CD4-positive, alpha-beta T cell treated with Interleukin-17A for 1 hour (primary cell): ENCODE measurements at regions not wholly inside any gene's neighbourhood (a gene's known extent, or its start where the extent isn't known, plus 50 kb on each side); places are given as distances from the start of the nearest gene placed in this dataset.

Experiments
- DNase-seq: peaks from one replicate; pipeline ENCODE4 v3.0.0-alpha.2; 2020

DNA sequence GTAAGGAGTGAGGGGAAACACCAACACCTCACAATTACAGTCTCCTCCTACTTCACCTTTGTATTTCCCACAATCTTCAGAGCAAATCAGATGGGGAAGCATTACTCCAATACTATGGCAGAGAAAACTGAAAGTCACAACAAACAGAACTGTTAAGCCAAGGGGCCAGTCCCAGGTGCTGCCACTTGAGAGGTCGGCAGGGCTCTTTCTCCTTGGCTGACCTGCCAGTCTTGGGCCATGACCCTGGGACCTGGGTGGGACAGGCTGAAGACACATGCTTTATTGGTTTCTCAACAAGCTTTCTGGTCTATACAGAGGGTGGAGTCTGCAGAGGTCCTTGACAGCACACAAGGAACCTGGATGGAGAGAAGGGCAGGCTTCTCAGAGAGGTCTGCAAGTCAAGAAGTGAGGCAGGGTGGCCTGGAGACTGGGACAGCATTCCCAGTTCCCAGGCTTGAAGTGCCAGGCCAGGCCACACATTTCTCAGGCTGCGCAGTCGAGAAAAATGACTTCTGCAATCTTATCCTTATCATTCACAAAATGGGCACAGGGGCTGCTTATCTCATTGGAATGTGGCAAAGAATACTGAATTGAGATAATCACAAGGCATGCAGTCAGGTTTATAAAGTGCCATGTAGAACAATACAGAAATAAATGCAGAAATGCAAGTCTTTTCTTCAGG, 301.0 kb downstream of the CXCL12 start:
- DNase-seq: no peak

DNA sequence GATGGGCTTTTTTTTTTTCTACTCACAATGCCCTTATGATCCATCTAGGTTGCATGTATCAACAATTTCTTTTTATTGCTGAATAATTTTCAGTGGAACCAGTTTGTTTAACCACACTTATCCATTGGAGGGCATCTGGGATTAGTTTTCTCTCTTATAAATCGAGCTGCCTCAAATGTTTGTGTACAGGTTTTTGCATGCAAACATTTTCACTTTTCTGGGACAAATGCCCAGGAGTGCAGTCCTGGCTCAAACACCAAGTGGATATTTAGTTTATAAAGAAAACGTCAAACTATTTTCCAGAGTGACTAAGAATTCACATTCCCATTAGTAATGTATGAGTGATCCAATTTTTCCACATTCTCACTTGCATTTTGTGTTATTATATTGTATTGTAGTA, 313.4 kb downstream of the CXCL12 start:
- no peak for DNase-seq

DNA sequence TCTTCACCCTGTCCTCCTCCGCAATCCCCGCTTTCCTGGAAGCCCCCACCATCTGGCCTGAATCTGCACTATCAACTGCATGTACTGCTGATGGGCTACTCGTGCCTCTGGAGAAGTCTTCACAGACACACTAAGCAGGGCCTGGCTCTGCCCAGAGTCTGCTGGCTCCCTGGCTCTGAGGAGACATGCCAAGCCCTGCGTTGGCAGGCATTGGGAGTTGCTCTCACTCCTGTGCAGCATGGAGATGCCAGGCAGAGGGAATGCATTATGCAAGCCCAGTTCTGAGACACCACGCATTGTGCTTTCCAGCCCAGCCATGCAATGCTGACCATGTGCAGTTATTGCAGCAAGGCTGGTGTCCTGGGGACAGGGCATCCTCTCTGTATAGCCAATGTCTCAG, 314.6 kb downstream of the CXCL12 start:
- no peak for DNase-seq

DNA sequence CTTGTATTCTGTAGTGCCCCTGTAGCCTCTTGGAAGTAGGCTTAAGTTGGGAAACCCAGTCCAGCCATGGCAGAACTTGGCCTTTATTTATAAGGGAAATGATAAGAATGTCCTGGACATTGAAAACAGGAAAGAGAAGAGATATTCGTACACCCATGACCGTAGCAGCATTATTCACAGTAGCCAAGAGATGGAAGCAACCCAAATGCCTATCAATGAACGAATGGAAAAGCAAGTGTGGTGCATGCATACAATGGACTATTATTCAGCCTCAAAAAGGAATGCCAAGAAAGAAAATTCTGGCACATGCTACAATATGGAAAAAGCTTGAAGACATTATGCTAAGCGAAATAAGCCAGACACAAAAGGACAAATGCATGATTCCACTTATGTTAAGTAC, 315.3 kb downstream of the CXCL12 start:
- DNase-seq: no peak

DNA sequence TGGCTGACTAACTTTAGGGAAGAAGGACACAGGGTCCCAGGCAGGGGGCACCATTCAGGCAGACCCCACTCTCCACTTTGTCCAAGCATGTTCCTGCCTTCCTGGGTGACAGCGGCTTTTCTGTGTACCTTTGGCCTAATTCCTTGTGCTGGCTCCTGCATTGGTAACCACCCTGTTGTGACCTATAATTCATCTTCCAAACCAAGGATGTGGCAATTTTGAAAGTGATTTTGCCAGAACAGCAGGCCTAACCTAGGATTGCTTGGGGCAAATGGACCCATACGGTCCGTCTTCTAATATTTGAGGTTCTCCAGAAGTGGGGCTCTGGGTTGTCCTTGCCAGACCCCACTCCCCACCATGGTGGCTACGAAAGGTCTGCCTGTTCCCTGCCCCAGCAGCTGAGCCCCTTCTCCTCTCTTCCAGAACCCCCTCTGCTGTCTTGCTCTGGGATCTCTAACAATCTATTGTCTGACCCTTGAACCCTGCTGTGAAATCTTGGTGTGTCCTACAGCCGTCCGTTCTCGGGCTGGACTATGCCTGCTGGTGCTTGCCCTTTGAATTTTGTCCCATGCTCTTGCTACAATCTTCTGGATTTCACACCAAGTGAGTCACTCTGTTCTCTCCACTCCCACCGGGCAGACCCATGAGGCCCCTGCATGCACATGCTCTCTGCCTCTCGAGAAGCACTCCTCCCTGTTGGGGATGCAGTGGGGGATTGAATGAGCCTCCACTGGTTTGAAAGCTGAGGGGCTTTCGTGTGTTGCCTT, 316.0 kb downstream of the CXCL12 start:
- no peak for DNase-seq

DNA sequence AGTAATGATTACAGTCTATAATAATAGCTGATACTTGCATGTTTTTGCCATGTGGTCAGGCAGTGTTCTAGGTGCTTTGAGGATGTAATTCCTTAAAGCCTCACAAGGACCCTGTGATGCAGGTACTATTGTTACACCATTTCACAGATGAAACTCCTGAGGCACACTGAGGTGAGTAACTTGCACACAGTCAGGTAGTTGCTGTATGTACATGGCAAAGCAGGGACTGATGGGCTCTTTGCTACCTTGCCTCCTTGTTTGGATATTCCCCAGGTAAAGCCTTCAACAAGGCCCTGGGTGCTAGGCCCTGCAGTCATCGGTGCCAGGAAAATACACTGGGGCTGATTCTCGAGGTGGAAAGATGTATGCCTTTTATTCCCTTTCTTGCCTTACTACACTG, 317.5 kb downstream of the CXCL12 start:
- no peak for DNase-seq

DNA sequence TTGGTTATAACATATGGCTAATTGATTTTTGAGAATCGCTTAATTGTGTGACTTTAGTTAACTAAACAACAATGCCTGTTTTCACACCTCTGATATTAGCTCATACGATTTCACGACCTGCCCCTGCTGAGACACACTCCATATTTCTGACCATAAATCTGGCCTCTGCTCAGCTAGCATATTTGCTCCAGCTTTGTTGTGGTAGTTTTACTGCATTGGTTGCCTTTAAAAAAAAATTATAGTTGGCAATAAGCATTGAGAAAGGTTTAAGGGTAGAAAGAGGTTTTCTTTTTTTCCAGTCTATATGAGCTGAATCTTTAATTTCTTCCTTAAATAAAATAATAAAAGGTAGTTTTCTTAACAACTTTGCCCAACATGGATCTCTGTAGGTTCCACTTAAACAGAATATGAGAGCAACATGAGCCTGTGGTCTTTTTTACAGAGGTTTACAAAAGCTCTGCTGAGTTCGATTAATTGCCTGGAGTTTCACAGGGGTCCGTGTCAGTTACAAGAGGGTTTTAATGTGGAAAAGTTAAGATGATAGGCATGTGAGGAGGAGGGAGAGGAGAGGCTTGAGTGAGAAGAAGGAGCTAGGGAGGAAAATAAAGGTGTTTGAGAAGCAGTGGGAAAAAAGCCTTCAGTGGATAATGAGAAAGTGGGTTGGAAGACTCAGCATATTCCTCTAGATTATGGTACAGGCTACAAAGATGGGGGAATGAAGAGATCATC, 318.2 kb downstream of the CXCL12 start:
- no peak for DNase-seq

DNA sequence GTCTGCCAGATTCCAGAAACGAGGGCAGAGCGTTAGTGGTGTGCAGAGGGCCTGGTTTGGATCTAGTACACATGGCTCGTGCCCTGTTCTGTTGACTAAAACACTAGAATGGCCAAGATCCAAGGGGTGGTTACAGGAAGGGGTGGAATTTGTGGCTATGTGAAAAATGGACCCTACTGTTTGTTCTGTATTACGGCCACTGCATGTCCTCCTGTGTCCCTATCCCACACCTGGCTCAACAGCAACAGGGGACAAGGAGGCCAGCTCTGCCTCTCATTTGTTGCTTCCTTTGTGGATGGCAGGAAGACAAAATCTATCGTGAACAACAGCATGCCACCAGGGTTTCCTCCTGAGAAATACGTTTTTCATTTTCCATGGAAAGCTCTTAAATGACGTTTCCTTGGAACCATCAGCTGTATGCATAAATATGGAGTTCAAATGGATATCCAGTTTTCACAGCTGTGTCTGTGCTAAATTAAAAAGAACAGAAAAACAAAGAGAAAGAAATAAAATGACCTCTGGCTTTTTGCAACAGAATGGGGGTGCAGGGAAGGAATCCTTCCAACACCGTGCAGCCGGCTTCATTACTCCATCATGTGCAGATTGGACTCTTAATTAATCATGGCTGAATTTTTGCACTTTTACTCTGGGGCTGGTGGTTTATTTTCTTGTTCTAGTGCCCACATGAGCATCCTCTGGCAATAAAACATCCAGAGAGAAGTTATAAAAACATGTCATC, 318.9 kb downstream of the CXCL12 start:
- DNase-seq: no peak

DNA sequence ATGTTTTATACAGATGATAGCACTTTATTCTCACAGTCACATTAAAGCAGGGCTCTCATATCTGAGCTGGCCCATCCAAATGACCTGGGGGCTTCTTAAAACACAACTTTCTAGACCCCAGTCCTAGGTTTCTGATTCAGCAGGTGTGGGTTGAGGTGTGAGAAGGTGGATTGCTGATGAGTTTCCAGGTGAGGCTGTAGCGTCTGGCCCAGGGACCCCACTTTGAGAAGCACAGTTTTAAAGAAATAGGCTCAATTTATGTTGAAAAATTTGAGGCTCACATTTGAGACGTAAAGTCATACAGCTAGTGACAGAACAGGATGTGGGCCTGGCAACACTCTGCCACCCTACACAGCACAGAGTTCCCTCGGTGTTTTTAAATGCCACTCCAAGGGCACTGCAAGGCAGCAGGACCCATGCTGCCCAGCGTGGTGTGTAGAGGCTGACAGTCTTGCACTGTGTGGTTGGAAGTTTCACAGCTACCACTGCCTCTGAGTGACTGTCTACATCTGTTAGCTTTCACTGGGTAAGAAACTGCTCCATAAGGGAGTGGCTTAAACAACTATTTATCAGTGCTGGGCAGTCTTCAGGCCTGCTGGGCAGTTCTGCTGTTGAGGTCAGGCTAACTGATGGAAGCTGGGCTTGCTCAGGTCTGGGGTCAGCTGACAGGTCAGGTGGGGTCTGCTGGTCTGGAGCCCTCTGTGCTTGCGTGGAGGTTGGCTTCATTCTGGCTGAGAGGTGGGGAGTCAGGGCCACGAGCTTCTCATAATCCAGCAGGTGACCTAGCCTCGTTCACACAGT, 319.7 kb downstream of the CXCL12 start:
- no peak for DNase-seq

DNA sequence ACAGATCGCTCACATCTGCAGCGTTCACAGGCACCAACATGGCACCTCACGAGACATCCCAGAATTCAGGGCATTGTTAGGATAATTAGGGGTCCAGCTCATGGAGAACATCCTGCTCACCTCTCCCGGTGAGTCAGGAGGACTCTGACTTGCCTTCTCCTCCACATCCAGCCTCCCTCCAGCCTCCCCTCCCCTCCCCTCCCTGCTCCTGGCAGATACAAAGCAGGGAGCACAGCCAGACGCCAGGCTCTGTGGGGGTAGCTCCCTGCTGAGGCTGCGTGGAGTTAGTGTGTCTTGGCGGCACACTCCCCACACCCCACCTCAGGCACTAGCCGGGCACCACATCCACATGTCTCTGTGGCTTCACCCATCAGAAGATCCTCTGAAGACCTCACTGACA, 320.6 kb downstream of the CXCL12 start:
- no peak for DNase-seq

DNA sequence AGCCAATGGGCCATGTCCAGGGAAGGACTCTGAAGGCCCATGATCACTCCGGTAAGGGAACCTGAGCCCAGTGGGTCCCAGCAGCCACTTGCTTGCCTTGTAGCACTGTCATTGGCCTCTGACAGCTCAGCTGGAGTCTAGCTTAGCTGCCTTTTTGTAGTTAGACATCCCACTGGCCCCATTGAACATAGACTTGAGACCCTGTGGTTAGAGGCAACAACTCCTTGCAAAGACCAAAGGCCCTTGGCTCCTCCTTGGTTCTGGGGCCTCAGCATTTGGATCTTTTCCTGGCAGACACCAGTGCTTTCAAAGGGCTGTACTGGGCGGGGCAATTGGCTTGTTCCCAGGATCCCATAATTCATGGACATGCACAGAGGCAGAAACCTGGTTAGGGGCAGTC, 321.2 kb downstream of the CXCL12 start:
- no peak for DNase-seq

DNA sequence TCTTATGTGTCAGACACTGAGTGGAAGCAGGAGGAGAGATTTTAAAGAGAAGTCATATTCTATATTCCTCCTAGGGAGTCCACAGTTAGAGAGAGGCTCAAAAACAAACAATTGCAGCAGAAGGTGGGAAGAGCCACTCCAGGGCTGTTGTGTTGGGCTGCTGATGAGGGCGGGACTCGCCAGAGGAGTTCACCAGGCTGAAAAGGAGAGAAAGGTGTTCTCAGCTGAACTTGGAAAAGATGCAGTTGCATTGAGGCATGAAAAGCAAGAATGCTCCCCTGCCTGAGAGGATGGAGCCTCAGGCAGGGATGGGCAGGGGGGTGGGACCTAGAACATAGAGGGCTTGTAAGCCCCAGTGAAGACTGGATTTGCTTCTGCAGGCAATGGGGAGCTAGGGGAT, 324.2 kb downstream of the CXCL12 start:
- DNase-seq: no peak

DNA sequence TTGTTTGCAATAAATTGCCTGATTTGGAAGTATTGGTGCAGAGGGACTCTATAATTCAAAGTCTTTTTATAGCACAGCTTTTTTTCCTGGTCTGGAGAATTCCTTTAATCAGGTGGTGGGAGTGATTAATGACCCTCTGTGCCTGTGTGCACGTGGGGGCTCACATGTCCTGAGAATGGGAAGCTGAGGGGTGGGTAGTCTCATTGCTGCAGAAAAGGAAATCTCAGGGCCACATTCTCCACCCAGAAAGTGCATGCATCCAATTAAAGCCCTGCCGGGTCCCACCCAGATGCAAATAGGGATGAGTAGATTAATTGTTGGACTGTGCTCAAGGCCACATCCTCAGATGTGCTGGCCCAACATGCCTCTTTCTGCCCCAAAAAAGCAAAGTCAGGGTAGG, 324.7 kb downstream of the CXCL12 start:
- no peak for DNase-seq

DNA sequence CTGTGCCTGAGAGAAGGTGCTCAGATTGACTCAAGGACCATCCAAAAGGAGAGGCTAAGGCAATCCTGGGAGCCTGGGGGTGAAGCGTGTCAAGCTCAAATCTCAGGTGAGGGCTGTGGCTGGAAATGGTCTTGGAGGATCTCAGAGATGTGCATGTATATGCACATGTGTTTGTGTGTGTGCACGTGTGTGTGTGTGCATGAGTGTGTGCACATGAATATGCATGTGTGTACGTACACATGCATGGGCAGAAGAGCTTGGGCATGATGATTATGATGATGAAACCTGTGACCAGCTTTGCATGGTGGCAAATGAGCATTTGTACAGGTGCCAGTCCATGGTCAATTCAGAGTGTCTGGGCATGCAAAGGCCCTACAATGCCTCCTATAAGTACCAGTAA, 326.6 kb downstream of the CXCL12 start:
- no peak for DNase-seq

DNA sequence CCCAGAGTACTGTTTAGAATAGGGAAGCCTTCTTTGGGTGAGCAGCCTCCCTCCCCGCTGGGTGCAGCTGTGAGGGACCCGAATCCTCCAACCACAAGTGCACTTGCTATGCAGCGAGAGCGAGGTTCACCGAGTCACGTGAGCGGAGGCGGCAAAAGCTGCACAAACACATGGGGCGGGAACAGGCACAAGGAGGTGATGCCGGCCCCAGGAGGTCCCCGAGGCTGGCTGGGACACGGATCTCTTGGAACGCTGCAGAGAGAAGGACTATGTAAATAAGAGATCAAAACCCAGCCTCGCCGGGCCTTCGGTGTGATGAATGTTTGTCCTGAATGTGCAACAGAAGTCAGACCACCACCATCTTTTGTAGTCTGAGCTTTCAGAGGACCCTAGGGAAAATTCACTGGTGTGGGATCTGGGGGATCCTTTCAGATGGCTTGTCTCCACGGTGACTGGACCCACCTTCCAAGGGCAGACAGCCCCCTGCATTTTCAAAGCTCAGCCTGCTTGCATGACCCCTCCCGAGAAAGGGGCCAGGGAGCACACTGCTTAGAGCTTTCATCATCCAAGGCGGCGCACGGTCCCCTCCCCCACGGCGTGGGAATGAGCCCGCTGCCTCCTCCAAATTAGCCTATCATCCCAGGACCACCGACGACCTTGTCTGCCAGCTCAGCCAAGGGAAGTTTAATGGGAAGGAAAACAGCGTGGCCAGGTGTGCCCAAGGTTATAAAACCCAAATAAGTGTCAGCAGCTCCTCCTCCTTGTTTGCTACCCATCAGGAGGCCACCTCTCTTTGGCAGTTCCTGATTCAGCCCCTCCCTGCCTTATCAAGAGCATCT, 327.7 kb downstream of the CXCL12 start:
- DNase-seq: no peak

DNA sequence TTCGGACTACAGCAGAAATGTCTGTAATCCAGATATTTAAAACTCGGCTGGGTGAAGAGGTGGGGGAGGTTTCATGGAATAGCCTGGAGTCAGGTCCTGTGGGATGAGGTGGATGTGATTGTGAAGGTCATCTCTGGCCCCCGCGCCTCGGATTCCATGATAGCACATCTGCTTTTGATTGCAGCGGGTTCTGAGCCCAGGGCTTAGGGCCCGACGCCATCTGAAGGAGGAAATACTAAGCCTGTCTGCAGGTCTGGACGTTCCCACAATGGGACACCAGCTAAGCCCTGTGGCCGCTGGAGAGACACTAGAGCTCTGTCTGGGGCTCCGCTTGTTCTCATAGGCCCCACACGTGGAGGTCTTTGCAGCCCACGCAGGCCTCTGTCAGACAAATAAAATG, 328.7 kb downstream of the CXCL12 start:
- DNase-seq: no peak

DNA sequence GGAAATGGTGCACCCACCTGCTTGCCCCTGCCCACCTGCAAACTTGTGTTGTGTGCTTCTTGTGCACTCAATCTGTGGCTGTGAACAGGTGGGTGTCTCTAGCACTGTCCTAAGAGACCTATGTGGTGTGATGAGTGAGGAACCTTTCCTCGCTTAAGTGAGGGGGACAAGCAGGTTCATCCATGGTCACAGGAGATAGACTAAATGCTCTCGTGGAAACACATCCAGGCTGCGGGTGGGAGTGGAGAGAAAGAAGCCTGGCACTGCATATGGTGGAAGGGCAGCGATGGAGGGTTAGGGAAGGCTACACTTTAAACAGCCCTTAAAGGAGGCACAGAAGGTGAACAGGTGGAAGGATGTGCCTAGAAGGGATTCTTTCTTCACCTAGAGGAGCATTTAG, 330.9 kb downstream of the CXCL12 start:
- no peak for DNase-seq

DNA sequence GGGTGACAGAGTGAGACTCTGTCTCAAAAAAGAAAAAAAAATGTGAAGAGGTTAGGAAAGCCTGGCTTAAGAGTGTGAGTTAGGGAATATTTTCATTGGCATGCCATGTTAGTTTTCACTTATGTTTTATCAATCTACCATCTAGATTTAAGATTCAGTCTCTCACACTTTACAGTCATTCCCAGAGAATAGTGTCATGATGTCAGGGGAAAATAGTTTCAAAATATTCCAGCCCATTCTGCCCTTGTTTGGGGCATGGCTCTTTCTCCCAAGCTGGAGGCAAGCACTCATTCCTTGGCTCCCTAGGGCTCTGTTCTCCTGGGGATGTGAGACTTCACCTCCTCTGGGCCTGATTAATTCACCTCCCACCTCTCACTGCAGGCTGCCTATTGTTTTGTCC, 331.5 kb downstream of the CXCL12 start:
- no peak for DNase-seq

DNA sequence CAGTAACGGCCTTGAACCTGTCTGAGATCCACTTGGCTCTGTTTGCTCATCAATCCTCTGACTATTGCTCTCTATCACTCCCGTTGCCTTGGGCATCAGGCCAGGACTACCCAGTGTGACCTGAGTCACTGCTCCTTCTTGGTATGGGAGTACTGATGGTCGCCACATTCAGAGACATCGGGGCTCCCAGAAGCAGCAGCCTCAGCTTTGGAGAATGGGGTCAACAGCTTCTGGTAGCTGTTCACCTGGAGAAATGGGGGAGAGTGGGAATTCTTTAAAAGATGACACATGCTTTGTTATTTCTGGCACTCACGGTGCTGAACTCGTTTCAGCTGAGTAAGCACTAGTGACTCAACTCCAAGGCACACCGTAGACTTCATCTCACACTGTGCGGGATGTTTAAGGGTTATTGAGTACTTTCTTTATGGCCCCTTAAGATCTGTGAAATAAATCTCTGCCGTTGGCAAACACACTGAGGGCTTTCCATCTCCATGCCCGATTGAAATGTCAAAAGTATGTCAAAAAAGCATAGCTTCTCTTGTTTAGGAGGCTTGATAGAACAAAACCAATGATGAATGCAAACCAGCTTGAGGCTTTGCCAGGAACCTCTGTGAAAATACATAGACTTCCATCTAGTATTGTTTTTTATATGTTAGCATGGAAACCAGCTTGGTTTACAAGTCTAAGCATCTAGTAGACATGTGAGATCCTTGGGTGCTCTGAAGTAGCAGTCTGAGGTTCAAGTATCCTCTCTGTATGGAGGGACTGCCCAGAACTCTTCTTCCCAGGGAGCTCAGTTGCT, 333.1 kb downstream of the CXCL12 start:
- DNase-seq: no peak

DNA sequence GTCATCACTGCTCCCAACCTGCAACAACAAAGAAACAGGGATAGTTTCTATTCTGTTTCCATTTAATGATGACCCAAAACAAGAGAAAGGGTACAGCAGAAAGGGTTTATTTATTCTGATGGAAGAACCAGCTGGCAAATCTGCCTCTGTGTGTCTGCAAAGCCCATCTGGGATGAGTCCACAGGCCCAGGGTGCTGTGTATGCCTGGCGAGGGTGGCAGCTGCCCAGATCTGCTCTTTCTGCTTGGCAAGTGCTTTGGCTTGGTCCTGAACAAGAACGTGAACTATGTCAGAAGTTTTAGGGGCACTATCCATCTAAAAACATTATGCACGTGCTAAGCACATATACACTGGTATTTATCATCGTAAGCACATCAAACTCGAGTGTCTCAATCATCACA, 333.8 kb downstream of the CXCL12 start:
- DNase-seq: no peak
